ENCODE measurements at regions not wholly inside any gene's neighbourhood (a gene's known extent, or its start where the extent isn't known, plus 50 kb on each side); places are given as distances from the start of the nearest gene placed in this dataset.

DNA sequence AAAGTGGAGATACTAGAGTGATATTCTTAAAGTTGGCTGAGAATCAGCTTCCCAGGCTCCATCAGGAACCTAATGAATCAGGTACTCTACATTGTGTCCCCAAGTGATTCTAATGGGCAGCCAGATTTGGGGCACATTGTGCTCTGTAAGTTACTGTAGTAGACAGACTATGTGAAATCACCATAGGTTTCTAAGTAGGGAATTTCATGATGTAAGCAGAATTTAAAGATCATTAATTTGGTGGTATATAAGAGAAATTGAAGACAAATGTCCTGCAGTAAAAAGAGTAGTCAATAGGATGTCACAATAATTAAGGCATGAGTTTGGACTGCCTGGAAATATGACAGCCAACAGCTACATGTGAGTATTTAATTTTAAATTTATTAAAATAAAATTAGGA is 602.4 kb upstream of the ACVR2A start:
- no peak for DNase-seq

DNA sequence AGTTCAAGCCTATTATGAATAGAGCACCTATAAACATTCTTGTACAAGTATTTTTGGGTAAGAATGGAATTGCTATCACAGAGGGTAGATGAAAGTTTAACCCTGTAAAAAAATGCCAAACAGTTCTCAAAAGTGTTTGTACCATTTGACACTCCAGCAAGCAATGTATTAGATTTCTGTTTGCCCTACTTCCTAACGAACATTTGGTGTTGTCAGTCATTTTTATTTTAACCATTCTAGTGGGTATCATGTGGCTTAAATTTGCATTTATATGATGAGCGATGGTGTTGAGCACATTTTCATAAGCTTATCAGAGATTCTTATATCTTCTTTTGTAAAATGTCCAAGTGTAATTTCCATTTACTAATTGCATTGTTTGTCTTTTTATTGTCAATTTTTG is 608.2 kb upstream of the ACVR2A start:
- no peak for DNase-seq

DNA sequence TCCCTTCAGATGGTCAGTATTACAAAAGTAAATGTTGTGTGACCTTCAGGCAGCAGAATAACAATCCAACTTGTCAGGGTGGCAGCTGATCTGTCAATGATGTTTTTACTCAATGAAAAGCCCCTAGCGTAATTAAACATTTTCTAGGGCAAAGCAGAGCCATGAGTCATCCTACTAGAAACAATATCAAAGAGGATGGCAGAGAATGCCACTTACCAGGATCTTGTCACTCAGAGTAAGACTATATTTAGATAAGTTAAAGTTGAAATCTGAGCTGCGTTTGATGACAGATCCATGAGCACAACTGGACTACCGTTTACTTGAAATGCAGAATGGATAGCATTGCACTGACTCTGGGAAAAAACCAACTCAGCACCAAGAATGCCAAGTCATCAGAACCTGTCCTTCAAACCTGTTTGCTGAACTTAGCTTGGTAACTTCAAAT is 612.6 kb upstream of the ACVR2A start:
- DNase-seq, result no peak

DNA sequence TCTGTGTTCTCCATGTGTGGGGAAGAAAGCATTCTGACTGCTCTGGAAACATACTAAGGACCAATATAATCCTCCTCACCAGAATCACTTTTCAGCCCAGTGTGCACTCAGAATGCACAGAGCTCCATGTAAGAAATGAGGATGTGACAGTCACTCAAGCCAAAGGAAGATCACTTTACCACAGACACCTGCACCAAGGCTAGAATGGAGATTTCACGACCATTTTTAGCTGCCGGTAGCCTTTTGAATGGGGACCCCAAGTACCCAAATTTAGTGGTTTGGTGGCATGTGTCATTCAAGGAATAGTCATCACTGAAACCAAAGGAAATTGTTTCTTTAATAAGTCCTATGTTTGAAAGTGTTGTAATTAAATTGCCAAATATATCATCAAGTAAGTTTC is 613.2 kb upstream of the ACVR2A start:
- no peak for DNase-seq

DNA sequence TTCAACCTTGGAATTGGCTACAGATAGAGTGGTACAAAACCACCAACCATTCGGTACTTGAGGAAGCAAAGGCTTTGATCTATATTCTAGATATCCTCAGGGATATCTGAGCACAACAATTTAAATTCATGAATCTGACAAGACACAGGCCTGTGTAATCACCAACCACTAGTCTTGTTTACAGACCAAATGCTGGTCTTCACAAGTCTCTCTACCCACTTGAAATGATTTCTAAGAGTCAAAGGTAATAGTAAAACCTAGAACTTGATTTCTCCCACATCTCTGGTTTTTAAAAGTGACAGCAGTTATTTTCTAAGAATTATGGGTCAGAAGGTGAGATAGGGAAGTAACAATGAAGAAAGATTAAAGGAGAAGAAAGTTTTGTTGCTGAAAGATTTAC is 613.7 kb upstream of the ACVR2A start:
- no peak for DNase-seq

DNA sequence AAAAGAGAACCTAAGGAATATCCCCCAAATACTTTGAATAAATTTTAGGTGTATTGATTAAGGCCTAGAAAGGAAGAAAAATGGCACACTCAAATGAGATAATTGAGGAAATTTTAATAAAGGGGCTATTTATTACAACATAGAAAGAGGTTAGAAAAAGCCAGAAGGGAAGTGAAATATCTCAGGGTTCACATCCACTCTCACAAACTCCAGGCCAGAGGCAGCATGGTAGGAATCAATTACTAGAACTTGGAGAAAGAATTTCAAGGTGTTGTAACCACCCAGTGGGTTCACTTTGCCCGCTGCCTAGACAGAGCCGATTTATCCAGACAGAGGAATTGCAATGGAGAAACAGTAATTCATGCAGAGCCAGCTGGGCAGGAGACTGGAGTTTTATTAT is 617.5 kb upstream of the ACVR2A start:
- DNase-seq, result no peak

DNA sequence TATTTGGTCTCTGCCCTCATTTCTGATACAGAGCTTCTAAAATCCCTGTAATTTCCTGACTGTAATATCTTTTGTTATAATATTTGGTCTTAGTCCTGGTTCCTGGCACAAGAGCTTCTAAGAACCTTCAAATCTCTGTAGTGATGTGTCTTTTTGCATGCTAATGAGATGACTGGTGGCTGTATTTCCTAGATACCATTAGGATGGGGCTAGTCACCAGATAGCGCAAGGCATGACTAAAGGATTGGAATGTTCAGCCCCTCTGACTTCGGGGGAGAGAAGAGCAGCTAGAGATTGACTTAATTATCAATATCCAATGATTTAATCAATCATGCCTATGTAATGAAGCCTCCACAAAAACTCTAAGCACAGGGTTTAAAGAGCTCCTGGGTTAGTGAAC is 620.8 kb upstream of the ACVR2A start:
- no peak for DNase-seq

DNA sequence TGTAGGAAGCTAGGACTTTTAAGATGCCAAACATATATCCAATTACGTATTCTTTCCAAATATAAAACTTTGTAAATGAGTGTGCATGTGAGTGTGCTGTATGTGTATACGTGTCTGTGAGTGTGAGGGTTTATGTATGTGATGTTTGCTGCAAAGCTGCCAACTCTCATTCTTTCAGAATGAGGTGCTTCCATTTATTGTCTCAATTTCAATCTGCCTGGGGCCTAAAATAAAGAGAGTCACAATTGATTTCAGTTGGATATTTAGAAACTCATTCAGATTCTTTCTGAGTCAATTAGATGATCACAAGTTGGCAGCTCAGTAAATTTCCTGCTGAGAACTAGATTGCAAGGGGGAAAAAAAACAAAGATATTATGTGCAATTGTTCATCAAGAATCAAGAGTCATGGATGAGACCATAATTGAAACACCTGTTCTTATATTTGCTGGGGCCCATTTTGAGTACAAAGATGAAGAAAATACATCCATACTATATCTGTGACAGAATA is 621.2 kb upstream of the ACVR2A start:
- DNase-seq, result no peak

DNA sequence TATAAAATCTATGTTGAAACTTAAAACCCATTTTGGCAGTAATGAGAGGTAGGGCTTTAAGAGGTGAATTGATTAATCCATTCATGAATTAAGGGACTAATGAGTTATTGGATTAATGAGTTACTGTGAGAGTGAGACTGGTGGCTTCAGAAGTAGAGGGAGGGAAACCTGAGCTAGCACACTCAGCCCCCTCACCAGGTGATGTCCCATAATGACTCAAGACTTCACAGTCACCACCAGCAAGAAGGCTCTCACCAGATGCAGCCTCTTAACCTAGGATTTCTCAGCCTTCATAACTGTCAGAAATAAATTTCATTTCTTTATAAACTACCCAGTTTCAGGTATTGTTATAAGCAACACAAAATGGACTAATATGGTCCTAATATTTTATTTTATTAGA is 621.7 kb upstream of the ACVR2A start:
- DNase-seq, result peak in 1 of 2 experiments; percentile 40

DNA sequence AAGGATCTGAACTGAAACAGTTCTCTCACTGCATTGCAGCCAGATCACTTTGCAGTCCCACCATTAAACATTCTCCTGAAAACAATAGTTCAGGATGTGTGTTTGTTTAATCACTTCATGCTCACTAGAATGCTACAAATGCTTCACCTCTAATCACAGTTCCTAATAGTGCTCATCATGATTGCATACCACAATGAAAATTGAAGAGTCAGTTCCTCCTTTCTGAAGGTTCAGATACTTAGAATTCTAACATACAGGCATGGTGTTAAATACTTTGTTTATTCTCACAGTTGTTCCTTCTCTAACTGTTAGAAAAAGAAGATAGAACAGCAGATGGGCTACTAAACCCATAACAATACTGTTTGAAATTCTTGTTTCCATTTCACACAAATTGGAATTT is 622.3 kb upstream of the ACVR2A start:
- no peak for DNase-seq

DNA sequence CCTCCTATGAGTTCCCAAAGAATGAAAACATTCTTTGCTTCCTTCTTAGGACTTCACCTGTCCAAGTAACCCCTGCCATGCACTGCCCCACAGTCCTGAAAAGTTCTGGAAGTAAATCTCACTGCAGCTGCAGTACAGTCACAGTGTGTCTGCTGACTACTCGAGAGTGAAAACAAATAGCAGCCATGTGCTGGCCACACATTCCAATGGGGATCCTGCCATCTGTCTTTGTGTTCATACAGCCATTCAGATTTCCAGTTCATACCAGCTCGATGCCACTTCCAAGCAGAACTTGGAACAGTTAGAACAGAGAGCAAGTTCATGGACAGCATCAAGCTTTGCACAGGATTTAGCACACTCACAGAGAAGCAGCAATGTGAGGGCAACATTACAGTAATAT is 629.9 kb upstream of the ACVR2A start:
- peak; percentile 20 to 80 for DNase-seq

DNA sequence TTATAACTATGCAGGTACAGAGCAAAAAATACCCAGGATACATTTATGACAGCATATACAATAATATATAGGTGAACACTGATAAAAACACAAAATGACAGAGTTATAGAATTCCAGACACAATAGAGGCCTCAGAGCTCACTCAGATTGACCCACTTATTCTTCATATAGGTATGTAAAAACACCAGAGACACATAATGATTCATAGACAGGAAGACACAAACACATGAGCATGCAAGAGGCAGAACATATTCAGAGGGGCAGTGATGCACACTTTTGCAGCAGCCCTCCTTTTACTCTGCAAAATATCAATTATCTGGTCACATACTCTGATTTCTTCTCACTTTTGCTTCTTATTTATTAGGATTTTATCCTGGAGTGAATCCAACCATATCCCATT is 633.3 kb upstream of the ACVR2A start:
- DNase-seq, result no peak

DNA sequence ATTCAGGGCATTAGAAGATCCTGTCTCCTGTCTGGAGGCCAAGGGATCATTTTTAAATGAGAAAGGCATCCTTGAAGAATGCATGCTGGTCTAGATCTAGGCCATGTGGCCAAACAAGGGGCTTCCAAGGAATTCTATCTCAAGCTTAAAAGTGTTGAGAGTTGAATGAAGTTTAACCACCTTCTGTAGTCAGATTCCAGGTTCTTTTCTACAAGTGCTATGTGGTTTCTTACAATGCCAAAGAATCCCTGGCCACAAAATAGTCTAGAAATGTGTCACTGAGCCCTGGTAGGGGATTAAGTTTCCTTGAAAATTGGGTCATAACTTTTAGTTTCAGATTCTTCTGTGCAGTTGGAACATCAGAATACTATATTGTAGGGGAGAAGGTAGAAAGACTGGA is 640.7 kb upstream of the ACVR2A start:
- DNase-seq, result no peak

DNA sequence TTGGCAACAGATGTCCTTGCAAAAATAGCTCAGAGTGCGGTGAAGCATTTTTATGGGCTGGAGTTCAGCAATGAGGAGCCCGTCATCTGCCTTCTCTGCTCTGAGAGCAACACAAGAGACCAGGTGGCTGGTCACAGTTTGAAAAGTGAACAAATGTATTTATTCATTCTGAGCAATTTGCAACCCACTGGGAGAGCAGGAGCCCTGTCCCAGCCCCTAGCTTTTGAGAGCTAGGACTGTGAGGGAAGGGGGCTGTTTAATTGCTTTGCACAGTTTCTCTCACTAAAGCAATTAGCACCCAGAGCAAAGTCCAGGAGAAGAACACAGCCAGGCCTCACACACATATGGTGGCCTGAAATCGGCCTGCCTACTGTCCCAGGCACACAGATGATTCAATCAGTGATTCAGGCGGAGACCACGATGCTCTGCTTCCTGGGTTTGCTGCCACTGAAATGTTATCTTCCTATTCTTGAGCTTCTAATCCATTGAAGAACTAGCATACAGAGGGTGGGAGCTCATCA is 646.1 kb upstream of the ACVR2A start:
- peak; percentile 41 to 77 for DNase-seq

DNA sequence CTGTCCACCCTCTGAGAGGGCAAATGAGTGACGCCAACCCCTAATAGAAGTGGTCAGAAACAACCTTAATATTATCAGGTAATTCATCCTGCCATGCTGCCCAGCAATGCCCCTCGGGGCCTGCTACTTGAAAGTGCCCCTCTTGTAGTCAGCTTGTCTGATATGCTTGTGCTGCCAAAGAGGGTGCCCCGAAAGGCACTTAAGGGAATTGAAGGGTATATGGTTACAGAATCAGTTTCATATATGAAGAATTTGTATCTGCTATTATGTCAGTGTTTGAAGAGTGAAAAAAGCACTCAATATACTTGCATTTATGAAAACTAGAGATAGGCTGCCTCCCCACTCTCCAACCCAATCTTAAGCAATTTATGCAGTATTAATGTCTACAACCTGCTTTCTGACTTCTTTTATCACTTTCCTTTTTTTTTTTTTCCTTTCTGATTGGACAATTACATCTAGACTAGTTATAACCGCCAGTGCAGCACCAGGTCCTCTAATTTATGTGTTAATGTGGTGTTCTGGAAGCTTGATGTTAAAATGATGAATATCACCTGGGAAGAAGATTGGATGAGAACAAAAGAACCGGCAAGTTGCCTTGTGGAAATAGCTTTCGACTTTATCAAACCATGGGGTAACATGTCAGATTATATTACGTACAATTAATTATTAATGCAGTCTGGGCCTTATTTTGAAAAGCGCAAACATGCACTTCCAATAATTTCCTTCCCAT is 646.9 kb upstream of the ACVR2A start:
- DNase-seq, result peak; percentile 9 to 65

DNA sequence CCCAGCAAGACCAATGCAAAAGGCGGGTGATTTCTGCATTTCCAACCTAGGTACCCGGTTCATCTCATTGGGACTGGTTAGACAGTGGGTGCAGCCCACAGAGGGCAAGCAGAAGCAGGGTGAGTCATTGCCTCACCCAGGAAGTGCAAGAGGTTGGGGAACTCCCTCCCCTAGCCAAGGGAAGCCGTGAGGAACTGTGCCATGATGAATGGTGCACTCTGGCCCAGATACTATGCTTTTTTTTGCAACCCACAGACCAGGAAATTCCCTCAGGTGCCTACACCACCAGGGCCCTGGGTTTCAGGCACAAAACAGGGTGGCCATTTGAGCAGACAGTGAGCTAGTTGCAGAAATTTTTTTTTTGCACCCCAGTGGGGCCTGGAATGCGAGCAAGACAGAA is 662.6 kb upstream of the ACVR2A start:
- DNase-seq, result no peak

DNA sequence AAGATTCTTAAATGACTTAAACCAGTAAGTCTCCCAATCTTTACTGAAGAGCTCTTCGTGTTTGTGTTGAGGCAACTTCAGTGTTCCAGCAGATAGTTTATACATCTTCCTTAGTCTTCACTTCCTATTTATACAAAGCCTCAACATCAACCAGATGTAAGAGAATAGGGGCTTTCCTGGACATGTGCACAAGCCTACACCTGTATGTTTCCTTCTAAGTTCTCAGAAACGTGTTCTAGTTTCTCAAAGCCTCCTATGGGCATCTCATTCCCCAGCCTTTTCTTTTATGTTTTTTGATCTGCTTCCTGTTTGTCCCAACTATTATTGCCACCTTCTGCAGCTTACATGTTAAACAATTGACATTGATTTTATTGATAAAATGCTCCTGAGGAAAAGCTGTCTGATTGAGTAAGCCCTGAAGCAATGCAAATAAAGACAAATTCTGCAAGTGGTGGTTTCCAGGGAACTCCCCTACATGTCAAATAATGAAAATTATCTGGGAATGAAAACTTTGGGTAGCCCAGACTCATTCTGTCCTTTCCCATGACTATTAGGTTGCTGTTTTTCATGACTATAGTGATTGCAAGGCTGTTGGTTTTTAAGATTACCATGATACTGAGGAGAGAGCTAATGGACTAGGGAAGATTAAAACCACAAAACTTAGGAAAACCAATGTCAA is 663.3 kb upstream of the ACVR2A start:
- DNase-seq, result no peak

DNA sequence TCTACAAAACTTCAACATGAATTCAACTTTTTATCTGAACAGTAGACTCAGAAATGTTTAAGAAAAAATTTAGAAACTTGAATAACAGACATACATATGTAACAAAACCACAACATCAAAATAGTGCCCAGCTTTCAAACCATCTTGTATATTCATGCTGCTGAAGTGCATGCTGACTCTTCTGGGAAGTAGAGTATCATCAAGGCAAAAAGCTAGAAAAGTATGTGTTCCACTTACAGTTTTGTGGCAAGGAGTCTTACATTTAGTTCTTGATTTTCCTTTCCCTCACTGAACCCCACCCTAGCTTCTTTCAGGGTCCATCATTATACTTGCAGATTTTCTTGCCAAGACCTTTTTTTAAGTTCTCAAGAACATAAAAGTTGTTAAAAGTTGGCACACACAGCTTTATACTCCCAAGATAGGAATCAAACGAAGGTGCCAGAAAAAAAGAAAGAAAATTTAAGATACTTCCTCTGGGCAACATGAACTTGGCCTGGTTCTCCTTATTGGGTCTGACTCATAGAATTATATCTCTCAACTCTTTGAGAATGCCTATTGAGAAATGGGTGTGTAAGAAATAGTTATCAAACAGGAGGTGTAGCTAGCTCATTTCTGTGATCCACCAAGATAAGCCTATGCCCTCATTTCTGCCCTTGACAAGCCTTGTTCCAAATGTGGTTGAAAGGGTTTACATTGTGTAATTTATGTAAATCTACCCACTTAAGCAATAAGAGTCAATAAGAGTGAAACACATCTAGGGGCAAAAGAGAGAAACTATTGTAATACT is 667.6 kb upstream of the ACVR2A start:
- DNase-seq, result no peak

DNA sequence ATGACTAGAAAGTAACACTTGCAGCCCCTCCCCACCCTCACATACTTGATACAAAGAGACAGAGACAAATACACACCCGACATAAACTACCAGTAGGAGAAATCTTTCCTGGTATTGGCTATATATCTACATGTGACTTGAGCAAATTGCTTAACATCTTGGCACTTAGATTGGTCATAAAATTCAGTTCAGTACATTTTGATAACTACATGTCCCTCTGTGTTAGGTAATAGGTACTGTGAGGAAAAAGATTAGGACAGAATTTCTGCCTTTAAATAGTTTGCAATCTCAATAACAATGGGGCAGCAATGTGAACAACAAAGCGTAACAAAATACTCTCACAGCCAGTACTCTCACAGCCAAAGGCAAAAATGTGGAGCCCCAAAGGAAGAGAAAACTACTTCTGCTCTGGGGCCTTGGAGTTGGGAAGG is 670.0 kb upstream of the ACVR2A start:
- DNase-seq, result no peak

DNA sequence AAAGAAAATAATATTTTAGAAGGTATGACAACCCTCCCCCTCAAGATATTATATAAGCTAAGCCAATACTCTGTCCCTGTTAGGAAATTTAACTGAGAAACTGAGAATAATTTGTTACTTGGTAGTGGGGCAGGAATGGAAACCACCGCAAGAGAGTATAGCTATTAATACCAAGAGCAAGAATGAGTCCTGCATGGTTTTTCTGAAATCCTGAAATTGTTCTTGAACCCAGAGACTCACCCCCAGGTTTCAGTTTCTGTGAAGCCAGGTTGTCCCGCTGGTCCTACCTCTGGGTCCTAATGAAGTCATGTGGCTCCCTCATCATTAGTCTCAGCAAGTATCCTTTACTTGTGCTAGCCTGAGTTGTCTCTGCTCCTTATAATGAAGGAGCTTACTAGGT is 671.0 kb upstream of the ACVR2A start:
- DNase-seq, result no peak

DNA sequence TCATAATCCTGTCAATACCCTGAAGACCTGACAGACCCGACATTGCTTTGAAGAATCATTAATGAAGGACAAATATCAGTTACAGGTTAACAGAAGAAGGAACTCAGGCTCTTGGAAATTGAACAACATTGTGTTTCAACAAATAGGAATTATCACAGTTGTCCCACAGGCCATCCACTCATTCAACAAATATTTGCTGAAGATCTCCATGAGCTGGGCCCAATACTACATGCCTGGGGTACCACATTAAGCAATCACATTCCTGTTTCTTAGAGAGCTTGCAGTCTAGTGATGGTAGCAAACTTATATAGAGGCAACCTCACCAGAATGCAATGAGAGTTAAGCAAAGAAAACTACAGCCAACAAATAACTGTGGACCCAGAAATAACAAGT is 671.6 kb upstream of the ACVR2A start:
- no peak for DNase-seq

DNA sequence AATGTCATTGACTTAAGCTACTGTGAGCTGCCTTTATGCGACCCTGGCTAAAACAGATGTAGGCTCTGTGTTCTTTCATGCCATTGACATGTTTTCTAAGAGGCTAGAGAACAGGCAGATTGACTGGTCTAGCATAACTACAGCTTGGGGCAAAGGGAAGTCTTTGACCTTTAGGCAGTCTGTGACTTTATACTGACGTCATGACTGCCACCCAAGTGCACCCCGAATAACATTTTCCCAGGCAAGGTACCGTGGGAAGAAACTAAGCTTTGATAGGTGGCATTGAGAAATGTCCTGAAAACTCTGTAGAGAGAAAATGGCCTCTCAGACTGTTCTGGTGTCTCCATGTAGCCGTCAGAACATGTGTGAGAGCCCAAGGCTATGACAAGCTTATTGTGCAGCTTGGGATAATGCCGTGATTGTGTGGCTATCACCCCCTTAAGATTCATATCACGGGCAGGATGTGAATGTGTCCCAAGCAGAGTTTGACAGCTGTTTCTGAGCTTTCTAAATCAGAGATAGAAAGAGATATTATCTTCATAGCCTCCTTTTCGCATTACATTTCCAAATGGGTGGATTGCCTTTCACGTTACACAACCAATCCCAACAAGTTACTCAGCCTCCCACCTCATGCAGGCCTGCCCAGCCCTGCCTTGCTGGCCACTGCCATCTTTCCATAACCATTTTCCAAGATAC is 672.2 kb upstream of the ACVR2A start:
- no peak for DNase-seq

DNA sequence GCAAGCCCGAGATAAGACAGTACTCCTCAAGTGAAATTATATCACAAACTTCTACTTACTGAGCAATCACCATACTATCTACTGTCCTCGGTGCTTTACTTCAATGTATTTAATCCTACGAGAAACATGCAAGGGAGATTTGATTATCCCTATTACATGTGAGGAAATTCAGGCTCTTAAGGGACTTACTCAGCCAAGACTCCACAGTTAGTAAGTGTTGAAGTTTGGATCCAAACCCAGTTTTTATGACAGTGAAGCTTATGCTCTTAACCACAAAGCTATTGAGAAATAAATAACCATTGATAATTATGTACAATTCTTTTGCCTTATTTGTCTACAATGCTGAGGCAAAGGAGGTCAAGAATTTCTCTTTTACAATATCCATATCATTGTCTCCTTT is 672.9 kb upstream of the ACVR2A start:
- DNase-seq, result no peak
